ENCODE measurements at regions not wholly inside any gene's neighbourhood (a gene's known extent, or its start where the extent isn't known, plus 50 kb on each side); places are given as distances from the start of the nearest gene placed in this dataset.

- DNase-seq (ENCODE audit: low read depth, low spot score) (no peak), ATAC-seq (no peak)
- Histone ChIP-seq H3K4me3 (ENCODE audit: low read depth in 2 of 2, low read length in 2 of 2) (no peak overlapping the region), H3K4me1 (ENCODE audit: control insufficient read depth, insufficient read depth, low read length) (no peaks in the 10 kb centered on the region), H3K27ac (ENCODE audit: low read length) (no peak overlapping the region), H3K36me3 (ENCODE audit: control insufficient read depth, insufficient read depth, low read length) (no peaks in the 10 kb centered on the region), H3K9me3 (ENCODE audit: control insufficient read depth, insufficient read depth, low read depth, low read length) (no peaks in the 10 kb centered on the region), H3K27me3 (ENCODE audit: control insufficient read depth, insufficient read depth, low read length) (no peaks in the 10 kb centered on the region; the same call in 1 of the 2 replicates)
- CTCF ChIA-PET: interaction anchor here (0.8 kb wide), 1 partner anchor 1053 kb away, joined by 4 read pairs; no protein-coding TSS in a partner anchor
- POLR2A ChIA-PET: no interaction called here
- TF ChIP-seq POLR2AphosphoS5 (IDR thresholded peaks at IDR 0.05; ENCODE audit: low read depth, low read length): no peak
- no peak for TF ChIP-seq TCF7L2 (IDR thresholded peaks at IDR 0.05; ENCODE audit: low read depth, low read length)
- TF ChIP-seq SIN3A (IDR thresholded peaks at IDR 0.05; ENCODE audit: borderline replicate concordance, insufficient read depth, low read depth, low read length): no peak
- TF ChIP-seq, protein P1, sequence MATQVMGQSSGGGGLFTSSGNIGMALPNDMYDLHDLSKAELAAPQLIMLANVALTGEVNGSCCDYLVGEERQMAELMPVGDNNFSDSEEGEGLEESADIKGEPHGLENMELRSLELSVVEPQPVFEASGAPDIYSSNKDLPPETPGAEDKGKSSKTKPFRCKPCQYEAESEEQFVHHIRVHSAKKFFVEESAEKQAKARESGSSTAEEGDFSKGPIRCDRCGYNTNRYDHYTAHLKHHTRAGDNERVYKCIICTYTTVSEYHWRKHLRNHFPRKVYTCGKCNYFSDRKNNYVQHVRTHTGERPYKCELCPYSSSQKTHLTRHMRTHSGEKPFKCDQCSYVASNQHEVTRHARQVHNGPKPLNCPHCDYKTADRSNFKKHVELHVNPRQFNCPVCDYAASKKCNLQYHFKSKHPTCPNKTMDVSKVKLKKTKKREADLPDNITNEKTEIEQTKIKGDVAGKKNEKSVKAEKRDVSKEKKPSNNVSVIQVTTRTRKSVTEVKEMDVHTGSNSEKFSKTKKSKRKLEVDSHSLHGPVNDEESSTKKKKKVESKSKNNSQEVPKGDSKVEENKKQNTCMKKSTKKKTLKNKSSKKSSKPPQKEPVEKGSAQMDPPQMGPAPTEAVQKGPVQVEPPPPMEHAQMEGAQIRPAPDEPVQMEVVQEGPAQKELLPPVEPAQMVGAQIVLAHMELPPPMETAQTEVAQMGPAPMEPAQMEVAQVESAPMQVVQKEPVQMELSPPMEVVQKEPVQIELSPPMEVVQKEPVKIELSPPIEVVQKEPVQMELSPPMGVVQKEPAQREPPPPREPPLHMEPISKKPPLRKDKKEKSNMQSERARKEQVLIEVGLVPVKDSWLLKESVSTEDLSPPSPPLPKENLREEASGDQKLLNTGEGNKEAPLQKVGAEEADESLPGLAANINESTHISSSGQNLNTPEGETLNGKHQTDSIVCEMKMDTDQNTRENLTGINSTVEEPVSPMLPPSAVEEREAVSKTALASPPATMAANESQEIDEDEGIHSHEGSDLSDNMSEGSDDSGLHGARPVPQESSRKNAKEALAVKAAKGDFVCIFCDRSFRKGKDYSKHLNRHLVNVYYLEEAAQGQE (IDR thresholded peaks at IDR 0.05; ENCODE audit: insufficient read depth in 1 of 2, low read depth in 2 of 2, low read length in 1 of 2): no peak
- TF ChIP-seq, protein P2, sequence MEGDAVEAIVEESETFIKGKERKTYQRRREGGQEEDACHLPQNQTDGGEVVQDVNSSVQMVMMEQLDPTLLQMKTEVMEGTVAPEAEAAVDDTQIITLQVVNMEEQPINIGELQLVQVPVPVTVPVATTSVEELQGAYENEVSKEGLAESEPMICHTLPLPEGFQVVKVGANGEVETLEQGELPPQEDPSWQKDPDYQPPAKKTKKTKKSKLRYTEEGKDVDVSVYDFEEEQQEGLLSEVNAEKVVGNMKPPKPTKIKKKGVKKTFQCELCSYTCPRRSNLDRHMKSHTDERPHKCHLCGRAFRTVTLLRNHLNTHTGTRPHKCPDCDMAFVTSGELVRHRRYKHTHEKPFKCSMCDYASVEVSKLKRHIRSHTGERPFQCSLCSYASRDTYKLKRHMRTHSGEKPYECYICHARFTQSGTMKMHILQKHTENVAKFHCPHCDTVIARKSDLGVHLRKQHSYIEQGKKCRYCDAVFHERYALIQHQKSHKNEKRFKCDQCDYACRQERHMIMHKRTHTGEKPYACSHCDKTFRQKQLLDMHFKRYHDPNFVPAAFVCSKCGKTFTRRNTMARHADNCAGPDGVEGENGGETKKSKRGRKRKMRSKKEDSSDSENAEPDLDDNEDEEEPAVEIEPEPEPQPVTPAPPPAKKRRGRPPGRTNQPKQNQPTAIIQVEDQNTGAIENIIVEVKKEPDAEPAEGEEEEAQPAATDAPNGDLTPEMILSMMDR (IDR thresholded peaks at IDR 0.05): no peak
- in situ Hi-C loops (cut with HindIII; ENCODE audit: low pct_unique_long_range_greater_than_20kb, low sequenced_read_pairs): no loop called here
- intact Hi-C loops (cut with micrococcal nuclease; ENCODE audit: unreplicated experiment): no loop called here
- BruUV-seq (replicated peaks): no TSS peak
Observed at GRCh38 chr22:48522271-48522670, 1305.4 kb downstream of the BRD1 start.

- no peak overlapping the region for H3K27ac ChIP-seq (ENCODE audit: low read length)
- intact Hi-C loops (cut with micrococcal nuclease; ENCODE audit: unreplicated experiment): no loop called here
- POLR2A ChIA-PET: no interaction called here
- in situ Hi-C loops (cut with HindIII; ENCODE audit: low pct_unique_long_range_greater_than_20kb, low sequenced_read_pairs): no loop called here
- no peak overlapping the region for H3K4me3 ChIP-seq (ENCODE audit: low read depth in 2 of 2, low read length in 2 of 2)
- no TSS peak for BruUV-seq (replicated peaks)
- CTCF ChIA-PET: interaction anchor here (0.8 kb wide), 1 partner anchor 1052 kb away, joined by 4 read pairs; no protein-coding TSS in a partner anchor
- TF ChIP-seq, protein P2 (IDR thresholded peaks at IDR 0.05): no peak
- TF ChIP-seq POLR2AphosphoS5 (IDR thresholded peaks at IDR 0.05; ENCODE audit: low read depth, low read length) (no peak), TCF7L2 (IDR thresholded peaks at IDR 0.05; ENCODE audit: low read depth, low read length) (no peak), SIN3A (IDR thresholded peaks at IDR 0.05; ENCODE audit: borderline replicate concordance, insufficient read depth, low read depth, low read length) (no peak)
- TF ChIP-seq, protein P1 (IDR thresholded peaks at IDR 0.05; ENCODE audit: insufficient read depth in 1 of 2, low read depth in 2 of 2, low read length in 1 of 2): no peak
- DNase-seq (ENCODE audit: low read depth, low spot score) (no peak), ATAC-seq (no peak)
- H3K36me3 ChIP-seq (ENCODE audit: control insufficient read depth, insufficient read depth, low read length): no peaks in the 10 kb centered on the region
- H3K4me1 ChIP-seq (ENCODE audit: control insufficient read depth, insufficient read depth, low read length): no peaks in the 10 kb centered on the region
- H3K27me3 ChIP-seq (ENCODE audit: control insufficient read depth, insufficient read depth, low read length): no peaks in the 10 kb centered on the region; the same call in 1 of the 2 replicates
- H3K9me3 ChIP-seq (ENCODE audit: control insufficient read depth, insufficient read depth, low read depth, low read length): no peaks in the 10 kb centered on the region
Observed at GRCh38 chr22:48520884-48521588, 1306.6 kb downstream of the BRD1 start.

All from Panc1 (cell line).